GM12878 (cell line): ENCODE measurements at regions not wholly inside any gene's neighbourhood (a gene's known extent, or its start where the extent isn't known, plus 50 kb on each side); places are given as distances from the start of the nearest gene placed in this dataset.

Source experiments
- ASH2L ChIP-seq: fragments of 300-600, 200-600 bp; sonication (generic); IDR thresholded peaks from 2 replicates; pipeline ENCODE4 v1.6.1; 2017; ENCODE audit warnings: low read depth, mild to moderate bottlenecking, borderline replicate concordance
- CREM ChIP-seq: IDR thresholded peaks from 2 replicates; pipeline ENCODE4 v1.6.1; 2014; ENCODE audit warnings: antibody characterized with exemption, low read depth
- EP300 ChIP-seq, 2 experiments: fragments of 150-350 bp in 1 of 2; IDR thresholded peaks; 2 replicates each; pipeline ENCODE4 v1.6.1; 2011 to 2012; ENCODE audit warnings: low read depth in 2 of 2, low read length in 2 of 2, borderline replicate concordance in 1 of 2, improper control_type of control experiment in 1 of 2, inconsistent platforms in 1 of 2; ENCODE audit not compliant: control insufficient read depth in 1 of 2
- FOXM1 ChIP-seq: IDR thresholded peaks from 2 replicates; pipeline ENCODE4 v1.6.1; 2012; ENCODE audit warnings: low read depth, mild to moderate bottlenecking, inconsistent platforms, low read length, moderate library complexity
- HDAC2 ChIP-seq: fragments of 200-600 bp; sonication (generic); IDR thresholded peaks from 2 replicates; pipeline ENCODE4 v1.6.1; 2017
- LARP7 ChIP-seq: fragments of 450-650 bp; IDR thresholded peaks from 2 replicates; pipeline ENCODE4 v1.6.1; 2017; ENCODE audit warnings: mild to moderate bottlenecking
- MTA2 ChIP-seq: fragments of 450-650 bp; IDR thresholded peaks from 2 replicates; pipeline ENCODE4 v1.6.1; 2016; ENCODE audit warnings: low read depth, mild to moderate bottlenecking, moderate library complexity
- MTA3 ChIP-seq: IDR thresholded peaks from 2 replicates; pipeline ENCODE4 v1.6.1; 2012; ENCODE audit warnings: low read length, inconsistent platforms, borderline replicate concordance
- POU2F2 ChIP-seq: IDR thresholded peaks from 3 replicates; pipeline ENCODE4 v1.6.1; 2011; ENCODE audit warnings: low read depth, mild to moderate bottlenecking, low read length, borderline replicate concordance
- SMARCA5 ChIP-seq: fragments of 450-650 bp; IDR thresholded peaks from 2 replicates; pipeline ENCODE4 v1.6.1; 2017; ENCODE audit warnings: mild to moderate bottlenecking
- STAT1 ChIP-seq: fragments of 450-650 bp; conservative IDR thresholded peaks from 2 replicates; pipeline ENCODE4 v1.6.1; 2014; ENCODE audit warnings: antibody characterized with exemption, mild to moderate bottlenecking
- STAT3 ChIP-seq: IDR thresholded peaks from 2 replicates; pipeline ENCODE4 v1.6.1; 2011; ENCODE audit warnings: low read depth, low read length, improper control_type of control experiment
- ZSCAN29 ChIP-seq: fragments of 450-650 bp; IDR thresholded peaks from 2 replicates; pipeline ENCODE4 v1.6.1; 2017; ENCODE audit warnings: mild to moderate bottlenecking, moderate library complexity
- ZZZ3 ChIP-seq: IDR thresholded peaks from 2 replicates; pipeline ENCODE4 v1.6.1; 2011; ENCODE audit warnings: low read depth; ENCODE audit not compliant: control insufficient read depth, insufficient read length
- TF ChIP-seq, protein P1 (sequence below): IDR thresholded peaks from 2 replicates; pipeline ENCODE4 v1.6.1; 2012; ENCODE audit warnings: improper control_type of control experiment, low read depth, low read length; ENCODE audit not compliant: insufficient replicate concordance
- TF ChIP-seq, protein P2 (sequence below): fragments of 450-650 bp; IDR thresholded peaks from 2 replicates; pipeline ENCODE4 v1.6.1; 2016; ENCODE audit warnings: mild to moderate bottlenecking
- TF ChIP-seq, protein P3 (sequence below): IDR thresholded peaks from 2 replicates; pipeline ENCODE4 v1.6.1; 2012; ENCODE audit warnings: low read depth, low read length, improper control_type of control experiment
- TF ChIP-seq, protein P4 (sequence below): fragments of 450-650 bp; formaldehyde crosslinking; IDR thresholded peaks from 2 replicates; pipeline ENCODE4 v1.4.0; 2022; ENCODE audit warnings: mild to moderate bottlenecking, moderate library complexity
- TF ChIP-seq, protein P5 (sequence below), 3 experiments: IDR thresholded peaks in 2 of 3; conservative IDR thresholded peaks in 1 of 3; 2 replicates each; pipeline ENCODE4 v1.5.1; 2011; ENCODE audit warnings: low read depth in 3 of 3, low read length in 3 of 3, mild to moderate bottlenecking in 3 of 3, control low read depth in 2 of 3, moderate library complexity in 2 of 3, inconsistent platforms in 1 of 3, mixed read lengths in 1 of 3; ENCODE audit not compliant: control insufficient read depth in 2 of 3, insufficient read depth in 1 of 3; ENCODE audit errors: extremely low read depth in 1 of 3

DNA sequence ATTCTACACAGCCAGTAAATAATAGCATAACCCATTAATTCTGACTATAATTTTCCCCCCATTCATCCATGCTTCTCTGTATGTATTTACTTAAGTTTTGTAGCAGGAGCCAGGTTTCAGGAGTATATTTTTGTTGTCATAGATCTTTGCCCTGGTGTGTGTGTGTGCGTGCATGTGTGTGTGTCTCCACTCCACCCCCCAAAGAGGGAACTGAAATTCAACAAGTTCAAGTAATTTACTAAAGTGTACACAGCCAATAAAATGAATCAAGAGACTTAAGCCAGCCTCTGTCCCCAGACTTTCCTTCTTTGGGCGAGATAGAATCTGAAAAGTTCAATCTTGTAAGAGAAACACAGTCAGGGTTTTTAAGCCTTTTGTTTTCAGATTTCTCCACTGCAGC, 792.0 kb downstream of the MED13L start (continued):
- TF ChIP-seq, protein P1, sequence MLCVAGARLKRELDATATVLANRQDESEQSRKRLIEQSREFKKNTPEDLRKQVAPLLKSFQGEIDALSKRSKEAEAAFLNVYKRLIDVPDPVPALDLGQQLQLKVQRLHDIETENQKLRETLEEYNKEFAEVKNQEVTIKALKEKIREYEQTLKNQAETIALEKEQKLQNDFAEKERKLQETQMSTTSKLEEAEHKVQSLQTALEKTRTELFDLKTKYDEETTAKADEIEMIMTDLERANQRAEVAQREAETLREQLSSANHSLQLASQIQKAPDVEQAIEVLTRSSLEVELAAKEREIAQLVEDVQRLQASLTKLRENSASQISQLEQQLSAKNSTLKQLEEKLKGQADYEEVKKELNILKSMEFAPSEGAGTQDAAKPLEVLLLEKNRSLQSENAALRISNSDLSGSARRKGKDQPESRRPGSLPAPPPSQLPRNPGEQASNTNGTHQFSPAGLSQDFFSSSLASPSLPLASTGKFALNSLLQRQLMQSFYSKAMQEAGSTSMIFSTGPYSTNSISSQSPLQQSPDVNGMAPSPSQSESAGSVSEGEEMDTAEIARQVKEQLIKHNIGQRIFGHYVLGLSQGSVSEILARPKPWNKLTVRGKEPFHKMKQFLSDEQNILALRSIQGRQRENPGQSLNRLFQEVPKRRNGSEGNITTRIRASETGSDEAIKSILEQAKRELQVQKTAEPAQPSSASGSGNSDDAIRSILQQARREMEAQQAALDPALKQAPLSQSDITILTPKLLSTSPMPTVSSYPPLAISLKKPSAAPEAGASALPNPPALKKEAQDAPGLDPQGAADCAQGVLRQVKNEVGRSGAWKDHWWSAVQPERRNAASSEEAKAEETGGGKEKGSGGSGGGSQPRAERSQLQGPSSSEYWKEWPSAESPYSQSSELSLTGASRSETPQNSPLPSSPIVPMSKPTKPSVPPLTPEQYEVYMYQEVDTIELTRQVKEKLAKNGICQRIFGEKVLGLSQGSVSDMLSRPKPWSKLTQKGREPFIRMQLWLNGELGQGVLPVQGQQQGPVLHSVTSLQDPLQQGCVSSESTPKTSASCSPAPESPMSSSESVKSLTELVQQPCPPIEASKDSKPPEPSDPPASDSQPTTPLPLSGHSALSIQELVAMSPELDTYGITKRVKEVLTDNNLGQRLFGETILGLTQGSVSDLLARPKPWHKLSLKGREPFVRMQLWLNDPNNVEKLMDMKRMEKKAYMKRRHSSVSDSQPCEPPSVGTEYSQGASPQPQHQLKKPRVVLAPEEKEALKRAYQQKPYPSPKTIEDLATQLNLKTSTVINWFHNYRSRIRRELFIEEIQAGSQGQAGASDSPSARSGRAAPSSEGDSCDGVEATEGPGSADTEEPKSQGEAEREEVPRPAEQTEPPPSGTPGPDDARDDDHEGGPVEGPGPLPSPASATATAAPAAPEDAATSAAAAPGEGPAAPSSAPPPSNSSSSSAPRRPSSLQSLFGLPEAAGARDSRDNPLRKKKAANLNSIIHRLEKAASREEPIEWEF = no peak
- TF ChIP-seq LARP7 (no peak), CREM (0 out of 2 replicates have a peak, but pooled peaks have one; percentile 47), FOXM1 (no peak), ZSCAN29 (no peak), STAT1 (no peak), HDAC2 (no peak), MTA3 (no peak), STAT3 (no peak), ASH2L (no peak), EP300 (IDR thresholded peaks at IDR 0.05; ENCODE audit: borderline replicate concordance in 1 of 2, control insufficient read depth in 1 of 2, low read depth in 2 of 2, low read length in 2 of 2) (no peak), POU2F2 (no peak), MTA2 (no peak), ZZZ3 (no peak), SMARCA5 (no peak)
- TF ChIP-seq, protein P2, sequence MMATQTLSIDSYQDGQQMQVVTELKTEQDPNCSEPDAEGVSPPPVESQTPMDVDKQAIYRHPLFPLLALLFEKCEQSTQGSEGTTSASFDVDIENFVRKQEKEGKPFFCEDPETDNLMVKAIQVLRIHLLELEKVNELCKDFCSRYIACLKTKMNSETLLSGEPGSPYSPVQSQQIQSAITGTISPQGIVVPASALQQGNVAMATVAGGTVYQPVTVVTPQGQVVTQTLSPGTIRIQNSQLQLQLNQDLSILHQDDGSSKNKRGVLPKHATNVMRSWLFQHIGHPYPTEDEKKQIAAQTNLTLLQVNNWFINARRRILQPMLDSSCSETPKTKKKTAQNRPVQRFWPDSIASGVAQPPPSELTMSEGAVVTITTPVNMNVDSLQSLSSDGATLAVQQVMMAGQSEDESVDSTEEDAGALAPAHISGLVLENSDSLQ = no peak
- TF ChIP-seq, protein P3, sequence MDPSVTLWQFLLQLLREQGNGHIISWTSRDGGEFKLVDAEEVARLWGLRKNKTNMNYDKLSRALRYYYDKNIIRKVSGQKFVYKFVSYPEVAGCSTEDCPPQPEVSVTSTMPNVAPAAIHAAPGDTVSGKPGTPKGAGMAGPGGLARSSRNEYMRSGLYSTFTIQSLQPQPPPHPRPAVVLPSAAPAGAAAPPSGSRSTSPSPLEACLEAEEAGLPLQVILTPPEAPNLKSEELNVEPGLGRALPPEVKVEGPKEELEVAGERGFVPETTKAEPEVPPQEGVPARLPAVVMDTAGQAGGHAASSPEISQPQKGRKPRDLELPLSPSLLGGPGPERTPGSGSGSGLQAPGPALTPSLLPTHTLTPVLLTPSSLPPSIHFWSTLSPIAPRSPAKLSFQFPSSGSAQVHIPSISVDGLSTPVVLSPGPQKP = no peak
- TF ChIP-seq, protein P4, sequence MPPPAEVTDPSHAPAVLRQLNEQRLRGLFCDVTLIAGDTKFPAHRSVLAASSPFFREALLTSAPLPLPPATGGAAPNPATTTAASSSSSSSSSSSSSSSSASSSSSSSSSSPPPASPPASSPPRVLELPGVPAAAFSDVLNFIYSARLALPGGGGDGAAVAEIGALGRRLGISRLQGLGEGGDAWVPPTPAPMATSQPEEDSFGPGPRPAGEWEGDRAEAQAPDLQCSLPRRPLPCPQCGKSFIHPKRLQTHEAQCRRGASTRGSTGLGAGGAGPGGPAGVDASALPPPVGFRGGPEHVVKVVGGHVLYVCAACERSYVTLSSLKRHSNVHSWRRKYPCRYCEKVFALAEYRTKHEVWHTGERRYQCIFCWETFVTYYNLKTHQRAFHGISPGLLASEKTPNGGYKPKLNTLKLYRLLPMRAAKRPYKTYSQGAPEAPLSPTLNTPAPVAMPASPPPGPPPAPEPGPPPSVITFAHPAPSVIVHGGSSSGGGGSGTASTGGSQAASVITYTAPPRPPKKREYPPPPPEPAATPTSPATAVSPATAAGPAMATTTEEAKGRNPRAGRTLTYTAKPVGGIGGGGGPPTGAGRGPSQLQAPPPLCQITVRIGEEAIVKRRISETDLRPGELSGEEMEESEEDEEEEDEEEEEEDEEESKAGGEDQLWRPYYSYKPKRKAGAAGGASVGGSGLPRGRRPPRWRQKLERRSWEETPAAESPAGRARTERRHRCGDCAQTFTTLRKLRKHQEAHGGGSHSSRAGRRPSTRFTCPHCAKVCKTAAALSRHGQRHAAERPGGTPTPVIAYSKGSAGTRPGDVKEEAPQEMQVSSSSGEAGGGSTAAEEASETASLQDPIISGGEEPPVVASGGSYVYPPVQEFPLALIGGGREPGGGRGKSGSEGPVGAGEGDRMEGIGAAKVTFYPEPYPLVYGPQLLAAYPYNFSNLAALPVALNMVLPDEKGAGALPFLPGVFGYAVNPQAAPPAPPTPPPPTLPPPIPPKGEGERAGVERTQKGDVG = no peak
- TF ChIP-seq, protein P5, sequence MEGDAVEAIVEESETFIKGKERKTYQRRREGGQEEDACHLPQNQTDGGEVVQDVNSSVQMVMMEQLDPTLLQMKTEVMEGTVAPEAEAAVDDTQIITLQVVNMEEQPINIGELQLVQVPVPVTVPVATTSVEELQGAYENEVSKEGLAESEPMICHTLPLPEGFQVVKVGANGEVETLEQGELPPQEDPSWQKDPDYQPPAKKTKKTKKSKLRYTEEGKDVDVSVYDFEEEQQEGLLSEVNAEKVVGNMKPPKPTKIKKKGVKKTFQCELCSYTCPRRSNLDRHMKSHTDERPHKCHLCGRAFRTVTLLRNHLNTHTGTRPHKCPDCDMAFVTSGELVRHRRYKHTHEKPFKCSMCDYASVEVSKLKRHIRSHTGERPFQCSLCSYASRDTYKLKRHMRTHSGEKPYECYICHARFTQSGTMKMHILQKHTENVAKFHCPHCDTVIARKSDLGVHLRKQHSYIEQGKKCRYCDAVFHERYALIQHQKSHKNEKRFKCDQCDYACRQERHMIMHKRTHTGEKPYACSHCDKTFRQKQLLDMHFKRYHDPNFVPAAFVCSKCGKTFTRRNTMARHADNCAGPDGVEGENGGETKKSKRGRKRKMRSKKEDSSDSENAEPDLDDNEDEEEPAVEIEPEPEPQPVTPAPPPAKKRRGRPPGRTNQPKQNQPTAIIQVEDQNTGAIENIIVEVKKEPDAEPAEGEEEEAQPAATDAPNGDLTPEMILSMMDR (IDR thresholded peaks at IDR 0.05 in 2 of 3, conservative IDR thresholded peaks at IDR 0.05 in 1 of 3; ENCODE audit: control insufficient read depth in 2 of 3, extremely low read depth in 1 of 3, insufficient read depth in 1 of 3, low read depth in 3 of 3, low read length in 3 of 3) = no peak
